Esophagus muscularis mucosa (tissue), 3 donors: ENCODE measurements at regions not wholly inside any gene's neighbourhood (a gene's known extent, or its start where the extent isn't known, plus 50 kb on each side); places are given as distances from the start of the nearest gene placed in this dataset.

ENCODE experiments used
- CTCF ChIP-seq, 3 experiments: fragments of 200-600 bp in 2 of 3; fragments of 450-650 bp in 1 of 3; sonication (generic) in 2 of 3; IDR thresholded peaks; one replicate each; pipeline ENCODE4 v1.5.1; 2017 to 2019; ENCODE audit warnings: antibody characterized with exemption in 3 of 3, mild to moderate bottlenecking in 2 of 3, moderate library complexity in 1 of 3
- POLR2A ChIP-seq: fragments of 450-650 bp; IDR thresholded peaks from one replicate; pipeline ENCODE4 v1.6.1; 2017; ENCODE audit warnings: antibody characterized with exemption, moderate library complexity, mild to moderate bottlenecking, low read depth
- POLR2AphosphoS5 ChIP-seq, 2 donors: sonication (generic); formaldehyde crosslinking; IDR thresholded peaks; one replicate each; pipeline ENCODE4 v1.6.1; 2017; ENCODE audit warnings: antibody characterized with exemption in 2 of 2

- TF ChIP-seq CTCF (IDR thresholded peaks at IDR 0.05): peak in 1 of 3 experiments; percentile 37
- no peak for TF ChIP-seq POLR2A
- no peak for TF ChIP-seq POLR2AphosphoS5 (IDR thresholded peaks at IDR 0.05)
Observed at GRCh38 chr14:106417224-106418049, 891.1 kb downstream of the TMEM121 start.
